ENCODE measurements at regions not wholly inside any gene's neighbourhood (a gene's known extent, or its start where the extent isn't known, plus 50 kb on each side); places are given as distances from the start of the nearest gene placed in this dataset.

DNA sequence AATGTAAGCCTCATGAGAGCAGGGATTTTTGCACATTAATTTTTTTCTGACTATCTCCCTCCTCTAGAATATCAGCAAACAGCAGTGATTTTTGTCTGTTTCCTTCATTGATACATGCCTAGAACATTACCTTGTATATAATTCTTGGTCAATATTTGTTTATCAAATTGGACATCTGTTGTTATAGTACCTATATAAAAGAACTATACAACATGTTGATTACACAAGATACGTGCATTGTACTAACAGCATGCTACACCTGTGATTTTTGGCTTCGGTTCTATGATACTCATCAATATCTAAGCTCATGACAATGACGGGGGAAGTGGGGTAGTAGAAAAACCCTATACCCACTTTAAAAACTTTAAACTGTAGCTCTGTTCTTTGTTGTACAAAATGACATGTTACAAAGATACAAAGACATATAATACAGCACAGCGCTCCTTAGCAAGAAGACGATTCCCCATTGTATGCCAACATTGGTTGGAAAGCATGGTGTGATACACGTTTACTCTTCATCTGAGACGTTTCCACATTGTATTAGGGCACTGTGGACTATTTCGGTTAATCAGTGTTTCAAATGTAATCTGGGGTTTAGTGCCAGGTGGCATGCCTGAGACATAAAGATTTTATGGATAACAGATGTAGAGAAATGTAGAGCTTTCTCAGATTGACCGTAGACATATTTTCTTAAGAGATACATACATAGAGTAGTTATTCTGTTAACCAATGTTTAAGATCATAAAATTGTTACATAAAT lies 70.5 kb upstream of the FOXP2 start:
- TF ChIP-seq CTCF (IDR thresholded peaks at IDR 0.05) = no peak
- TF ChIP-seq POLR2A (IDR thresholded peaks at IDR 0.05) = no peak
